Naive thymus-derived CD8-positive, alpha-beta T cell (primary cell): ENCODE measurements at regions not wholly inside any gene's neighbourhood (a gene's known extent, or its start where the extent isn't known, plus 50 kb on each side); places are given as distances from the start of the nearest gene placed in this dataset.
"Not testable (repeated sequence)": the region's sequence is repeated elsewhere in the genome, so short reads cannot be mapped to it uniquely, and the experiment has no call there.

Experiments
- ATAC-seq, 2 donors: fragments of 150-1000 bp; cut with Tn5 transposase in 1 of 2; sonication (Bioruptor Pico), chemical (Tn5 transposase) in 1 of 2; 1 replicate in 1 of 2; 2 replicates in 1 of 2; pipeline ENCODE4 v1.10.0; 2021; ENCODE audit warnings: mild to moderate bottlenecking in 2 of 2, moderate library complexity in 2 of 2
- POLR2A ChIA-PET: fragments of 350-600 bp; sonication (Branson Sonifier 250); formaldehyde crosslinking; loops from one replicate; lab custom pipeline; 2021; ENCODE audit warnings: antibody characterized with exemption; lab: Charles Lee
- DNase-seq, 10 donors: peaks; one replicate each; pipeline versions ENCODE4 v3.0.0 to v3.0.0-alpha.2; 2020 to 2022
- H3K27ac Mint-ChIP-seq, 10 donors: one replicate each; pipeline ENCODE4 v1.8.0; 2020 to 2022; ENCODE audit warnings: mild to moderate bottlenecking in 10 of 10, mixed read lengths in 10 of 10, moderate library complexity in 4 of 10, inconsistent platforms in 1 of 10
- H3K27me3 Mint-ChIP-seq, 5 donors: one replicate each; pipeline ENCODE4 v1.8.0; 2021 to 2022; ENCODE audit warnings: mixed read lengths in 5 of 5
- H3K36me3 Mint-ChIP-seq, 3 donors: one replicate each; pipeline ENCODE4 v1.8.0; 2020 to 2022; ENCODE audit warnings: mixed read lengths in 3 of 3, mild to moderate bottlenecking in 2 of 3, inconsistent platforms in 1 of 3
- H3K4me1 Mint-ChIP-seq, 4 donors: one replicate each; pipeline ENCODE4 v1.8.0; 2021 to 2022; ENCODE audit warnings: mixed read lengths in 4 of 4
- H3K4me3 Mint-ChIP-seq, 10 donors: one replicate each; pipeline ENCODE4 v1.8.0; 2020 to 2022; ENCODE audit warnings: mild to moderate bottlenecking in 10 of 10, mixed read lengths in 10 of 10, moderate library complexity in 6 of 10, inconsistent platforms in 1 of 10
- H3K9me3 Mint-ChIP-seq, 9 donors: one replicate each; pipeline ENCODE4 v1.8.0; 2020 to 2022; ENCODE audit warnings: mixed read lengths in 9 of 9, mild to moderate bottlenecking in 3 of 9, inconsistent platforms in 1 of 9, moderate library complexity in 1 of 9

- H3K27me3 Mint-ChIP-seq = peaks cover 0 to 4% (median 0%) of the 10 kb centered on the region in 5 donors
- no peaks in the 10 kb centered on the region for H3K36me3 Mint-ChIP-seq
- DNase-seq = no peak
- H3K27ac Mint-ChIP-seq = no peak overlapping the region
- H3K9me3 Mint-ChIP-seq = no peaks in the 10 kb centered on the region
- H3K4me3 Mint-ChIP-seq = no peak overlapping the region
- peaks cover 0 to 16% (median 0%) of the 10 kb centered on the region in 4 donors for H3K4me1 Mint-ChIP-seq
- ATAC-seq = no peak
- POLR2A ChIA-PET = no interaction called here
Measured at GRCh38 chr12:89157413-89157812, 194.9 kb downstream of the DUSP6 start.

GRCh38 chr12:89156862-89157262, 195.4 kb downstream of the DUSP6 start:
- POLR2A ChIA-PET = no interaction called here
- H3K27ac Mint-ChIP-seq = peak overlapping the region in 1 of 10 donors; percentile 23
- peaks cover 0 to 16% (median 0%) of the 10 kb centered on the region in 4 donors for H3K4me1 Mint-ChIP-seq
- H3K4me3 Mint-ChIP-seq = no peak overlapping the region
- ATAC-seq (no peak), DNase-seq (no peak)
- H3K27me3 Mint-ChIP-seq = peaks cover 0 to 4% (median 0%) of the 10 kb centered on the region in 5 donors
- H3K9me3 Mint-ChIP-seq = no peaks in the 10 kb centered on the region
- no peaks in the 10 kb centered on the region for H3K36me3 Mint-ChIP-seq

GRCh38 chr12:89156340-89156739, 196.0 kb downstream of the DUSP6 start:
- Mint-ChIP-seq H3K27ac (no peak overlapping the region), H3K27me3 (peaks cover 0 to 4% (median 0%) of the 10 kb centered on the region in 5 donors), H3K36me3 (no peaks in the 10 kb centered on the region)

GRCh38 chr12:89155826-89156225, 196.5 kb downstream of the DUSP6 start:
- Mint-ChIP-seq H3K27ac (no peak overlapping the region), H3K9me3 (peaks cover 0 to 5% (median 1%) of the 10 kb centered on the region in 9 donors), H3K4me3 (no peak overlapping the region), H3K36me3 (peaks cover 0 to 2% (median 0%) of the 10 kb centered on the region in 3 donors), H3K27me3 (peaks cover 0 to 4% (median 0%) of the 10 kb centered on the region in 5 donors), H3K4me1 (peaks cover 0 to 16% (median 0%) of the 10 kb centered on the region in 4 donors)
- no peak for DNase-seq
- POLR2A ChIA-PET = no interaction called here
- no peak for ATAC-seq

More at GRCh38 chr12:89156340-89156739, 196.0 kb downstream of the DUSP6 start:
- POLR2A ChIA-PET = no interaction called here
- ATAC-seq (no peak), DNase-seq (no peak)
- Mint-ChIP-seq H3K4me3 (no peak overlapping the region), H3K4me1 (peaks cover 0 to 16% (median 0%) of the 10 kb centered on the region in 4 donors), H3K9me3 (peaks cover 0 to under 1% (median 0%) of the 10 kb centered on the region in 9 donors)

- H3K4me1 Mint-ChIP-seq = peaks cover 0 to 16% (median 0%) of the 10 kb centered on the region in 4 donors
- DNase-seq = no peak
- H3K4me3 Mint-ChIP-seq = no peak overlapping the region
- no peak overlapping the region for H3K27ac Mint-ChIP-seq
- peaks cover 0 to 4% (median 0%) of the 10 kb centered on the region in 3 donors for H3K36me3 Mint-ChIP-seq
- POLR2A ChIA-PET = no interaction called here
- ATAC-seq = no peak
- peaks cover 0 to 4% (median 0%) of the 10 kb centered on the region in 5 donors for H3K27me3 Mint-ChIP-seq
- peaks cover 0 to 10% (median 4%) of the 10 kb centered on the region in 9 donors for H3K9me3 Mint-ChIP-seq
Measured at GRCh38 chr12:89154743-89155499, 197.4 kb downstream of the DUSP6 start.

- H3K36me3 Mint-ChIP-seq = peaks cover 0 to 4% (median 0%) of the 10 kb centered on the region in 3 donors
- no peak overlapping the region for H3K4me3 Mint-ChIP-seq
- POLR2A ChIA-PET = no interaction called here
- peaks cover 0 to 4% (median 0%) of the 10 kb centered on the region in 5 donors for H3K27me3 Mint-ChIP-seq
- DNase-seq (no peak), ATAC-seq (no peak)
- peaks cover 0 to 16% (median 0%) of the 10 kb centered on the region in 4 donors for H3K4me1 Mint-ChIP-seq
- H3K27ac Mint-ChIP-seq = no peak overlapping the region
- H3K9me3 Mint-ChIP-seq = peaks cover 0 to 10% (median 7%) of the 10 kb centered on the region in 9 donors
Measured at GRCh38 chr12:89153341-89153740, 199.0 kb downstream of the DUSP6 start.

GRCh38 chr12:89151536-89151935, 200.8 kb downstream of the DUSP6 start:
- Mint-ChIP-seq H3K4me3 (no peak overlapping the region), H3K4me1 (peaks cover 0 to 4% (median 0%) of the 10 kb centered on the region in 4 donors), H3K27ac (no peak overlapping the region), H3K9me3 (peaks cover 0 to 10% (median 7%) of the 10 kb centered on the region in 9 donors), H3K27me3 (no peaks in the 10 kb centered on the region), H3K36me3 (peaks cover 0 to 4% (median 0%) of the 10 kb centered on the region in 3 donors)
- ATAC-seq (no peak), DNase-seq (no peak)
- POLR2A ChIA-PET = no interaction called here

- H3K36me3 Mint-ChIP-seq, DNase-seq, H3K27ac Mint-ChIP-seq, POLR2A ChIA-PET, H3K9me3 Mint-ChIP-seq, H3K4me3 Mint-ChIP-seq, H3K4me1 Mint-ChIP-seq, ATAC-seq, H3K27me3 Mint-ChIP-seq: not testable (repeated sequence)
Measured at GRCh38 chr12:89150789-89151188, 201.5 kb downstream of the DUSP6 start.

GRCh38 chr12:89140602-89141238, 211.6 kb downstream of the DUSP6 start:
- Mint-ChIP-seq H3K9me3 (no peaks in the 10 kb centered on the region), H3K4me1 (peaks cover 0 to 1% (median 0%) of the 10 kb centered on the region in 4 donors), H3K27ac (no peak overlapping the region), H3K27me3 (peaks cover 0 to 7% (median 0%) of the 10 kb centered on the region in 5 donors), H3K36me3 (no peaks in the 10 kb centered on the region), H3K4me3 (no peak overlapping the region)
- POLR2A ChIA-PET = no interaction called here
- ATAC-seq (no peak), DNase-seq (no peak)

GRCh38 chr12:89140141-89140540, 212.2 kb downstream of the DUSP6 start:
- H3K27me3 Mint-ChIP-seq = peaks cover 0 to 7% (median 0%) of the 10 kb centered on the region in 5 donors
- ATAC-seq = no peak

GRCh38 chr12:89139390-89139789, 212.9 kb downstream of the DUSP6 start:
- peaks cover 0 to 7% (median 0%) of the 10 kb centered on the region in 5 donors for H3K27me3 Mint-ChIP-seq
- DNase-seq (no peak), ATAC-seq (no peak)
- POLR2A ChIA-PET = no interaction called here
- no peaks in the 10 kb centered on the region for H3K9me3 Mint-ChIP-seq
- no peaks in the 10 kb centered on the region for H3K36me3 Mint-ChIP-seq
- no peak overlapping the region for H3K27ac Mint-ChIP-seq
- H3K4me3 Mint-ChIP-seq = no peak overlapping the region
- H3K4me1 Mint-ChIP-seq = peaks cover 0 to 1% (median 0%) of the 10 kb centered on the region in 4 donors

More at GRCh38 chr12:89140141-89140540, 212.2 kb downstream of the DUSP6 start:
- Mint-ChIP-seq H3K4me1 (peaks cover 0 to 1% (median 0%) of the 10 kb centered on the region in 4 donors), H3K4me3 (no peak overlapping the region), H3K9me3 (no peaks in the 10 kb centered on the region), H3K36me3 (no peaks in the 10 kb centered on the region), H3K27ac (no peak overlapping the region)
- DNase-seq = no peak
- POLR2A ChIA-PET = no interaction called here

- DNase-seq (no peak), ATAC-seq (no peak)
- POLR2A ChIA-PET = no interaction called here
- Mint-ChIP-seq H3K27me3 (peaks cover 0 to 7% (median 0%) of the 10 kb centered on the region in 5 donors), H3K4me1 (peaks cover 0 to 1% (median 0%) of the 10 kb centered on the region in 4 donors), H3K27ac (no peak overlapping the region), H3K9me3 (no peaks in the 10 kb centered on the region), H3K4me3 (no peak overlapping the region), H3K36me3 (no peaks in the 10 kb centered on the region)
Measured at GRCh38 chr12:89138048-89138852, 214.1 kb downstream of the DUSP6 start.
